ENCODE measurements at regions not wholly inside any gene's neighbourhood (a gene's known extent, or its start where the extent isn't known, plus 50 kb on each side); places are given as distances from the start of the nearest gene placed in this dataset.

DNA sequence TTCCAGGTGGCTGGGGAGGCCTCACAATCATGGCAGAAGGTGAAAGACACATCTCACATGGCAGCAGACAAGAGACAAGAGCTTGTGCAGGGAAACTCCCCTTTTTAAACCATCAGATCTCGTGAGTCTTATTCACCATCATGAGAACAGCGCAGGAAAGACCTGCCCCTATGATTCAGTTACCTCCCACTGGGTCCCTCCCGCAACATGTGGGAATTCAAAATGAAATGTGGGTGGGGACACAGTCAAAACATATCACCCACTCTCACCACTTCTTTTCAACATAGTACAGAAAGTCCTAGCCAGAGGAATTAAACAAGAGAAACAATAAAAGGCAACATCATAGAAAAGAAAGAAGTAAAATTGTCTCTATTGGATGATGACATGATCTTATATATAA lies 223.4 kb upstream of the SLC24A2 start:
- Histone ChIP-seq H3K9me3 (ENCODE audit: control insufficient read depth, low read length) (no peaks in the 10 kb centered on the region), H3K27me3 (ENCODE audit: control insufficient read depth, insufficient read depth, low read length) (no peaks in the 10 kb centered on the region), H3K79me2 (no peaks in the 10 kb centered on the region), H3K27ac (no peak overlapping the region), H3K4me2 (ENCODE audit: low read length) (no peak overlapping the region), H3K4me3 (ENCODE audit: low read depth, low read length) (no peak overlapping the region), H3K4me1 (no peaks in the 10 kb centered on the region), H3K36me3 (ENCODE audit: control insufficient read depth, insufficient read depth, low read length) (no peaks in the 10 kb centered on the region), H2AFZ (no peak overlapping the region), H3K9ac (no peak overlapping the region)
- TF ChIP-seq, protein P1, sequence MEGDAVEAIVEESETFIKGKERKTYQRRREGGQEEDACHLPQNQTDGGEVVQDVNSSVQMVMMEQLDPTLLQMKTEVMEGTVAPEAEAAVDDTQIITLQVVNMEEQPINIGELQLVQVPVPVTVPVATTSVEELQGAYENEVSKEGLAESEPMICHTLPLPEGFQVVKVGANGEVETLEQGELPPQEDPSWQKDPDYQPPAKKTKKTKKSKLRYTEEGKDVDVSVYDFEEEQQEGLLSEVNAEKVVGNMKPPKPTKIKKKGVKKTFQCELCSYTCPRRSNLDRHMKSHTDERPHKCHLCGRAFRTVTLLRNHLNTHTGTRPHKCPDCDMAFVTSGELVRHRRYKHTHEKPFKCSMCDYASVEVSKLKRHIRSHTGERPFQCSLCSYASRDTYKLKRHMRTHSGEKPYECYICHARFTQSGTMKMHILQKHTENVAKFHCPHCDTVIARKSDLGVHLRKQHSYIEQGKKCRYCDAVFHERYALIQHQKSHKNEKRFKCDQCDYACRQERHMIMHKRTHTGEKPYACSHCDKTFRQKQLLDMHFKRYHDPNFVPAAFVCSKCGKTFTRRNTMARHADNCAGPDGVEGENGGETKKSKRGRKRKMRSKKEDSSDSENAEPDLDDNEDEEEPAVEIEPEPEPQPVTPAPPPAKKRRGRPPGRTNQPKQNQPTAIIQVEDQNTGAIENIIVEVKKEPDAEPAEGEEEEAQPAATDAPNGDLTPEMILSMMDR (IDR thresholded peaks at IDR 0.05) = no peak

GRCh38 chr9:20009606-20010005 lies 220.8 kb upstream of the SLC24A2 start:
- Histone ChIP-seq H3K9me3 (ENCODE audit: control insufficient read depth, low read length) (no peaks in the 10 kb centered on the region), H3K27me3 (ENCODE audit: control insufficient read depth, insufficient read depth, low read length) (no peaks in the 10 kb centered on the region), H3K4me3 (ENCODE audit: low read depth, low read length) (no peak overlapping the region), H2AFZ (no peak overlapping the region), H3K79me2 (no peaks in the 10 kb centered on the region), H3K4me2 (ENCODE audit: low read length) (no peak overlapping the region), H3K9ac (no peak overlapping the region), H3K4me1 (no peaks in the 10 kb centered on the region), H3K36me3 (ENCODE audit: control insufficient read depth, insufficient read depth, low read length) (no peaks in the 10 kb centered on the region), H3K27ac (no peak overlapping the region)
- TF ChIP-seq, protein P1 (IDR thresholded peaks at IDR 0.05) = no peak

- Histone ChIP-seq H2AFZ (no peak overlapping the region), H3K27me3 (ENCODE audit: control insufficient read depth, insufficient read depth, low read length) (no peaks in the 10 kb centered on the region), H3K79me2 (no peaks in the 10 kb centered on the region), H3K9ac (no peak overlapping the region), H3K4me3 (ENCODE audit: low read depth, low read length) (no peak overlapping the region), H3K27ac (no peak overlapping the region), H3K4me2 (ENCODE audit: low read length) (no peak overlapping the region), H3K36me3 (ENCODE audit: control insufficient read depth, insufficient read depth, low read length) (no peaks in the 10 kb centered on the region), H3K4me1 (no peaks in the 10 kb centered on the region), H3K9me3 (ENCODE audit: control insufficient read depth, low read length) (no peaks in the 10 kb centered on the region)
- TF ChIP-seq, protein P1 (IDR thresholded peaks at IDR 0.05) = no peak
Measured at GRCh38 chr9:20002011-20002410, 213.2 kb upstream of the SLC24A2 start.

- H3K9me3 ChIP-seq (ENCODE audit: control insufficient read depth, low read length) = no peaks in the 10 kb centered on the region
- H2AFZ ChIP-seq = no peak overlapping the region
- no peak overlapping the region for H3K4me3 ChIP-seq (ENCODE audit: low read depth, low read length)
- no peaks in the 10 kb centered on the region for H3K27me3 ChIP-seq (ENCODE audit: control insufficient read depth, insufficient read depth, low read length)
- no peaks in the 10 kb centered on the region for H3K36me3 ChIP-seq (ENCODE audit: control insufficient read depth, insufficient read depth, low read length)
- H3K27ac ChIP-seq = no peak overlapping the region
- H3K9ac ChIP-seq = no peak overlapping the region
- no peaks in the 10 kb centered on the region for H3K4me1 ChIP-seq
- TF ChIP-seq, protein P1 (IDR thresholded peaks at IDR 0.05) = no peak
- H3K79me2 ChIP-seq = no peaks in the 10 kb centered on the region
- H3K4me2 ChIP-seq (ENCODE audit: low read length) = no peak overlapping the region
Measured at GRCh38 chr9:20001058-20001457, 212.2 kb upstream of the SLC24A2 start.

GRCh38 chr9:19999491-20000057 lies 210.7 kb upstream of the SLC24A2 start:
- H3K4me1 ChIP-seq = no peaks in the 10 kb centered on the region
- H3K9ac ChIP-seq = no peak overlapping the region
- no peaks in the 10 kb centered on the region for H3K79me2 ChIP-seq
- no peak overlapping the region for H3K4me2 ChIP-seq (ENCODE audit: low read length)
- no peaks in the 10 kb centered on the region for H3K36me3 ChIP-seq (ENCODE audit: control insufficient read depth, insufficient read depth, low read length)
- H3K27me3 ChIP-seq (ENCODE audit: control insufficient read depth, insufficient read depth, low read length) = no peaks in the 10 kb centered on the region
- H2AFZ ChIP-seq = no peak overlapping the region
- TF ChIP-seq, protein P1 (IDR thresholded peaks at IDR 0.05) = no peak
- H3K27ac ChIP-seq = no peak overlapping the region
- H3K9me3 ChIP-seq (ENCODE audit: control insufficient read depth, low read length) = no peaks in the 10 kb centered on the region
- H3K4me3 ChIP-seq (ENCODE audit: low read depth, low read length) = no peak overlapping the region
